ENCODE measurements at regions not wholly inside any gene's neighbourhood (a gene's known extent, or its start where the extent isn't known, plus 50 kb on each side); places are given as distances from the start of the nearest gene placed in this dataset.
A peak's percentile ranks its signal among the peaks of the same experiment; 100 is the strongest.
"Not testable (repeated sequence)": the region's sequence is repeated elsewhere in the genome, so short reads cannot be mapped to it uniquely, and the experiment has no call there.

- no peak for DNase-seq (ENCODE audit: low spot score)
These were observed 205.2 kb upstream of the SEMA6A start for GRCh38 chr5:116779846-116780245.

- no peak for DNase-seq (ENCODE audit: low spot score)
These were observed 204.1 kb upstream of the SEMA6A start for GRCh38 chr5:116778651-116779280.

GRCh38 chr5:116778032-116778431 lies 203.4 kb upstream of the SEMA6A start:
- no peak for DNase-seq (ENCODE audit: low spot score)

GRCh38 chr5:116773926-116774325 lies 199.3 kb upstream of the SEMA6A start:
- DNase-seq (ENCODE audit: low spot score), result no peak

GRCh38 chr5:116772806-116773205 lies 198.2 kb upstream of the SEMA6A start:
- no peak for DNase-seq (ENCODE audit: low spot score)

GRCh38 chr5:116772152-116772501 lies 197.5 kb upstream of the SEMA6A start:
- no peak for DNase-seq (ENCODE audit: low spot score)

GRCh38 chr5:116771466-116772151 lies 197.0 kb upstream of the SEMA6A start:
- no peak for DNase-seq (ENCODE audit: low spot score)

- DNase-seq (ENCODE audit: low spot score), result not testable (repeated sequence)
These were observed 195.3 kb upstream of the SEMA6A start for GRCh38 chr5:116769953-116770352.

GRCh38 chr5:116769470-116769869 lies 194.8 kb upstream of the SEMA6A start:
- DNase-seq (ENCODE audit: low spot score), result no peak

- peak; percentile 89 for DNase-seq (ENCODE audit: low spot score)
These were observed 191.9 kb upstream of the SEMA6A start for GRCh38 chr5:116766470-116766947.

GRCh38 chr5:116765441-116765840 lies 190.8 kb upstream of the SEMA6A start:
- DNase-seq (ENCODE audit: low spot score), result no peak

GRCh38 chr5:116764941-116765340 lies 190.3 kb upstream of the SEMA6A start:
- no peak for DNase-seq (ENCODE audit: low spot score)

- DNase-seq (ENCODE audit: low spot score), result no peak
These were observed 189.6 kb upstream of the SEMA6A start for GRCh38 chr5:116763987-116764866.

GRCh38 chr5:116759860-116760640 lies 185.4 kb upstream of the SEMA6A start:
- DNase-seq (ENCODE audit: low spot score), result no peak

- DNase-seq (ENCODE audit: low spot score), result no peak
These were observed 182.7 kb upstream of the SEMA6A start for GRCh38 chr5:116757326-116757725.

GRCh38 chr5:116756531-116756930 lies 181.9 kb upstream of the SEMA6A start:
- no peak for DNase-seq (ENCODE audit: low spot score)

- DNase-seq (ENCODE audit: low spot score), result no peak
These were observed 179.9 kb upstream of the SEMA6A start for GRCh38 chr5:116754556-116754955.

GRCh38 chr5:116751684-116752083 lies 177.1 kb upstream of the SEMA6A start:
- no peak for DNase-seq (ENCODE audit: low spot score)

GRCh38 chr5:116750631-116751580 lies 176.3 kb upstream of the SEMA6A start:
- no peak for DNase-seq (ENCODE audit: low spot score)

- DNase-seq (ENCODE audit: low spot score), result no peak
These were observed 173.3 kb upstream of the SEMA6A start for GRCh38 chr5:116747881-116748280.

- DNase-seq (ENCODE audit: low spot score), result no peak
These were observed 172.0 kb upstream of the SEMA6A start for GRCh38 chr5:116746668-116747067.

All from RKO (cell line).